Dendritic cell treated with granulocyte-macrophage colony-stimulating factor and Interleukin-4, amounts not matched to agents 40 ng/mL and 50 ng/mL, for 4 days (primary cell): ENCODE measurements at regions not wholly inside any gene's neighbourhood (a gene's known extent, or its start where the extent isn't known, plus 50 kb on each side); places are given as distances from the start of the nearest gene placed in this dataset.

ENCODE experiments used
- H3K27ac Mint-ChIP-seq: one replicate; pipeline ENCODE4 v1.8.0; 2022; ENCODE audit warnings: mild to moderate bottlenecking, mixed read lengths
- H3K27me3 Mint-ChIP-seq: one replicate; pipeline ENCODE4 v1.8.0; 2022; ENCODE audit warnings: mild to moderate bottlenecking, mixed read lengths
- H3K36me3 Mint-ChIP-seq: one replicate; pipeline ENCODE4 v1.8.0; 2022; ENCODE audit warnings: low read depth, mixed read lengths
- H3K4me1 Mint-ChIP-seq: one replicate; pipeline ENCODE4 v1.8.0; 2022; ENCODE audit warnings: low read depth, mixed read lengths
- H3K4me3 Mint-ChIP-seq: one replicate; pipeline ENCODE4 v1.8.0; 2022; ENCODE audit warnings: mild to moderate bottlenecking, moderate library complexity, mixed read lengths
- H3K9me3 Mint-ChIP-seq: one replicate; pipeline ENCODE4 v1.8.0; 2022; ENCODE audit warnings: mixed read lengths
- intact Hi-C: fragments of 100-400 bp; cut with micrococcal nuclease; formaldehyde crosslinking; loops from one replicate; pipeline ENCODE4 v1.15.0; 2022

GRCh38 chr2:147792966-147793617 lies 51.7 kb upstream of the ACVR2A start:
- Mint-ChIP-seq H3K27ac (no peak overlapping the region), H3K27me3 (peaks cover 2% of the 10 kb centered on the region), H3K4me1 (no peaks in the 10 kb centered on the region), H3K36me3 (no peaks in the 10 kb centered on the region), H3K9me3 (no peaks in the 10 kb centered on the region), H3K4me3 (no peak overlapping the region)
- intact Hi-C loops, result no loop called here

GRCh38 chr2:147790580-147790979 lies 54.2 kb upstream of the ACVR2A start:
- Mint-ChIP-seq H3K27me3 (peaks cover 2% of the 10 kb centered on the region), H3K9me3 (no peaks in the 10 kb centered on the region), H3K27ac (no peak overlapping the region), H3K4me1 (no peaks in the 10 kb centered on the region), H3K4me3 (no peak overlapping the region), H3K36me3 (no peaks in the 10 kb centered on the region)
- intact Hi-C loops, result no loop called here

- Mint-ChIP-seq H3K27me3 (peaks cover 2% of the 10 kb centered on the region), H3K36me3 (no peaks in the 10 kb centered on the region), H3K4me3 (no peak overlapping the region), H3K9me3 (no peaks in the 10 kb centered on the region), H3K27ac (no peak overlapping the region), H3K4me1 (no peaks in the 10 kb centered on the region)
- intact Hi-C loops, result no loop called here
These were observed 55.1 kb upstream of the ACVR2A start for GRCh38 chr2:147789720-147790119.

- H3K9me3 Mint-ChIP-seq, result no peaks in the 10 kb centered on the region
- peaks cover 2% of the 10 kb centered on the region for H3K27me3 Mint-ChIP-seq
- no peak overlapping the region for H3K4me3 Mint-ChIP-seq
- H3K4me1 Mint-ChIP-seq, result no peaks in the 10 kb centered on the region
- no peak overlapping the region for H3K27ac Mint-ChIP-seq
- intact Hi-C loops, result no loop called here
- H3K36me3 Mint-ChIP-seq, result no peaks in the 10 kb centered on the region
These were observed 55.5 kb upstream of the ACVR2A start for GRCh38 chr2:147789287-147789686.

- Mint-ChIP-seq H3K4me1 (no peaks in the 10 kb centered on the region), H3K36me3 (no peaks in the 10 kb centered on the region), H3K4me3 (no peak overlapping the region), H3K27me3 (peaks cover 2% of the 10 kb centered on the region), H3K27ac (no peak overlapping the region), H3K9me3 (no peaks in the 10 kb centered on the region)
- intact Hi-C loops, result no loop called here
These were observed 62.5 kb upstream of the ACVR2A start for GRCh38 chr2:147782141-147782930.

GRCh38 chr2:147779440-147779839 lies 65.4 kb upstream of the ACVR2A start:
- no peaks in the 10 kb centered on the region for H3K4me1 Mint-ChIP-seq
- H3K4me3 Mint-ChIP-seq, result no peak overlapping the region
- intact Hi-C loops, result no loop called here
- H3K9me3 Mint-ChIP-seq, result peaks cover 8% of the 10 kb centered on the region
- H3K36me3 Mint-ChIP-seq, result no peaks in the 10 kb centered on the region
- H3K27ac Mint-ChIP-seq, result no peak overlapping the region
- H3K27me3 Mint-ChIP-seq, result peaks cover 6% of the 10 kb centered on the region

GRCh38 chr2:147777394-147777793 lies 67.4 kb upstream of the ACVR2A start:
- H3K27ac Mint-ChIP-seq, result no peak overlapping the region
- peaks cover 6% of the 10 kb centered on the region for H3K27me3 Mint-ChIP-seq
- no peaks in the 10 kb centered on the region for H3K36me3 Mint-ChIP-seq
- no peak overlapping the region for H3K4me3 Mint-ChIP-seq
- intact Hi-C loops, result no loop called here
- no peaks in the 10 kb centered on the region for H3K4me1 Mint-ChIP-seq
- H3K9me3 Mint-ChIP-seq, result peaks cover 8% of the 10 kb centered on the region

GRCh38 chr2:147774805-147775204 lies 70.0 kb upstream of the ACVR2A start:
- peaks cover 8% of the 10 kb centered on the region for H3K9me3 Mint-ChIP-seq
- H3K27ac Mint-ChIP-seq, result no peak overlapping the region
- peaks cover 6% of the 10 kb centered on the region for H3K27me3 Mint-ChIP-seq
- no peaks in the 10 kb centered on the region for H3K4me1 Mint-ChIP-seq
- no peak overlapping the region for H3K4me3 Mint-ChIP-seq
- no peaks in the 10 kb centered on the region for H3K36me3 Mint-ChIP-seq
- intact Hi-C loops, result no loop called here

GRCh38 chr2:147773479-147773878 lies 71.3 kb upstream of the ACVR2A start:
- no peak overlapping the region for H3K27ac Mint-ChIP-seq
- H3K4me1 Mint-ChIP-seq, result no peaks in the 10 kb centered on the region
- H3K36me3 Mint-ChIP-seq, result no peaks in the 10 kb centered on the region
- no peak overlapping the region for H3K4me3 Mint-ChIP-seq
- H3K9me3 Mint-ChIP-seq, result peaks cover 8% of the 10 kb centered on the region
- H3K27me3 Mint-ChIP-seq, result peaks cover 7% of the 10 kb centered on the region
- intact Hi-C loops, result no loop called here

GRCh38 chr2:147772781-147773180 lies 72.0 kb upstream of the ACVR2A start:
- peaks cover 11% of the 10 kb centered on the region for H3K9me3 Mint-ChIP-seq
- no peaks in the 10 kb centered on the region for H3K4me1 Mint-ChIP-seq
- intact Hi-C loops, result no loop called here
- peaks cover 7% of the 10 kb centered on the region for H3K27me3 Mint-ChIP-seq
- H3K4me3 Mint-ChIP-seq, result no peak overlapping the region
- no peaks in the 10 kb centered on the region for H3K36me3 Mint-ChIP-seq
- no peak overlapping the region for H3K27ac Mint-ChIP-seq

- no peak overlapping the region for H3K4me3 Mint-ChIP-seq
- intact Hi-C loops, result no loop called here
- H3K9me3 Mint-ChIP-seq, result peaks cover 31% of the 10 kb centered on the region
- H3K4me1 Mint-ChIP-seq, result no peaks in the 10 kb centered on the region
- H3K27me3 Mint-ChIP-seq, result no peaks in the 10 kb centered on the region
- H3K27ac Mint-ChIP-seq, result no peak overlapping the region
- no peaks in the 10 kb centered on the region for H3K36me3 Mint-ChIP-seq
These were observed 81.0 kb upstream of the ACVR2A start for GRCh38 chr2:147763861-147764260.

- intact Hi-C loops, result no loop called here
- Mint-ChIP-seq H3K4me3 (no peak overlapping the region), H3K27ac (no peak overlapping the region), H3K27me3 (peaks cover 1% of the 10 kb centered on the region), H3K9me3 (peaks cover 11% of the 10 kb centered on the region), H3K36me3 (no peaks in the 10 kb centered on the region), H3K4me1 (peaks cover 5% of the 10 kb centered on the region)
These were observed 83.8 kb upstream of the ACVR2A start for GRCh38 chr2:147760984-147761383.

- H3K27ac Mint-ChIP-seq, result no peak overlapping the region
- H3K36me3 Mint-ChIP-seq, result no peaks in the 10 kb centered on the region
- peaks cover 5% of the 10 kb centered on the region for H3K4me1 Mint-ChIP-seq
- intact Hi-C loops, result no loop called here
- H3K4me3 Mint-ChIP-seq, result no peak overlapping the region
- peaks cover 11% of the 10 kb centered on the region for H3K9me3 Mint-ChIP-seq
- H3K27me3 Mint-ChIP-seq, result peaks cover 1% of the 10 kb centered on the region
These were observed 85.3 kb upstream of the ACVR2A start for GRCh38 chr2:147759536-147759935.

GRCh38 chr2:147758821-147759220 lies 86.0 kb upstream of the ACVR2A start:
- peaks cover 9% of the 10 kb centered on the region for H3K9me3 Mint-ChIP-seq
- H3K4me3 Mint-ChIP-seq, result no peak overlapping the region
- H3K4me1 Mint-ChIP-seq, result peaks cover 5% of the 10 kb centered on the region
- peaks cover 1% of the 10 kb centered on the region for H3K27me3 Mint-ChIP-seq
- no peak overlapping the region for H3K27ac Mint-ChIP-seq
- H3K36me3 Mint-ChIP-seq, result no peaks in the 10 kb centered on the region
- intact Hi-C loops, result no loop called here

GRCh38 chr2:147756069-147756468 lies 88.8 kb upstream of the ACVR2A start:
- Mint-ChIP-seq H3K27me3 (peaks cover 1% of the 10 kb centered on the region), H3K9me3 (no peaks in the 10 kb centered on the region), H3K4me1 (peaks cover 5% of the 10 kb centered on the region), H3K27ac (no peak overlapping the region), H3K4me3 (no peak overlapping the region), H3K36me3 (no peaks in the 10 kb centered on the region)
- intact Hi-C loops, result no loop called here
